Stromal cell of bone marrow (primary cell): ENCODE measurements at regions not wholly inside any gene's neighbourhood (a gene's known extent, or its start where the extent isn't known, plus 50 kb on each side); places are given as distances from the start of the nearest gene placed in this dataset.
"Not testable (repeated sequence)": the region's sequence is repeated elsewhere in the genome, so short reads cannot be mapped to it uniquely, and the experiment has no call there.

Experiments
- DNase-seq: peaks from one replicate; pipeline ENCODE4 v3.0.0-alpha.2; 2012; ENCODE audit warnings: low read depth

DNA sequence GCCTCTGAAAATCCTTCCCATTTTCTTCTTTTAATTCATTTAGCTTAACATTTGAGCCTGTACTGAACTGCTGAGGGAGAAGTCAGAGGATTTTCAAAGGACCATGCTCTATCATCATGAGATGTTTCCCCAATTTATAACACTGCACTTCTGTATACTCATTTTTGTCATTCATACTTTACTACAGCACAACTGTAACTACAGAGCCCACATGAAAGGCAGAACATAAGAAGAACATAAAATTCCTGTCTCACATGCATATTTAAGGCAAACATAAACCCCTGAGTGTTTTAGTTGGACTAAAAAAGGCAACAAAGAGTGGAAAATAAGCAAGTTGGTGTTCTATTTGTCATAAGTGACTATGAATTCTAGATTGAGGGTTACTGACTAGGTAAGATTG lies 237.7 kb upstream of the ARPP21 start:
- DNase-seq = no peak

DNA sequence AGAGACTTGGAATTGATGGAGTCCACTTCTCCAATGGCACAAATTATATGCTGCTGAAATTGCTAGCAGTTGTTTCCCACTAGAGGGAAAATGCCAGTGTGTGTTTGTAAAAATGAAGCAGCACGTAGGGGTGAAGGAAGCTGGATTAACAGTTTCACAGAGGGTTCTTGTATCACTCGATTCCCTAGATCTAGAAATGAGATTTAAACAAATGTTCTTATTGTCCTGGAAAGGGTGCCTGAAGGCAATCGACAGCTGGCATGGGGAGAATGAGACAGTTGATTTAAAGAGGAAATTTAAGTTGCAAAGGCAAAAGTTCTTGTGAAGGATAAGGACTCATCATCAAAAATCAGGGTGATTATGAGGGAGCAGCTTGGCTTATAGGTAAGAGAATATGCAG lies 234.8 kb upstream of the ARPP21 start:
- DNase-seq = no peak

DNA sequence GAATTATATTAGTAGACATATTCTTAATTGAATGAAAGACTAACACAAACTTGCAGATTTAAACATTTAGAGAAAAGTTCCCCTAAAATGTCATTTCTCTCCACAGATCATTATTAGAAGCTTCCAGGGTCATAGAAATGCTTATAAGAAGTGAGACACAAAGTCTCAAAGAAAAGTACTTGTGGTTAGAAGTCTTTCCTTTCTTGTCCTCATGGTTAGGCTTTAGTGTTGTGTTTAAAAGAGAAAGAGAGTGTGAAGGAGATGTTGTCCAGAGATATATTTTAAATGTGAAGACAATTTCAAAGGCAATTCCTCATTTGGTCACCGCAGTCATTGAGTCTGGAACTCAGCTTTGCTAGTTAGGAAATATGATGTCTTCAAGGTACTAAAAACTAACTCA lies 230.4 kb upstream of the ARPP21 start:
- DNase-seq = no peak

DNA sequence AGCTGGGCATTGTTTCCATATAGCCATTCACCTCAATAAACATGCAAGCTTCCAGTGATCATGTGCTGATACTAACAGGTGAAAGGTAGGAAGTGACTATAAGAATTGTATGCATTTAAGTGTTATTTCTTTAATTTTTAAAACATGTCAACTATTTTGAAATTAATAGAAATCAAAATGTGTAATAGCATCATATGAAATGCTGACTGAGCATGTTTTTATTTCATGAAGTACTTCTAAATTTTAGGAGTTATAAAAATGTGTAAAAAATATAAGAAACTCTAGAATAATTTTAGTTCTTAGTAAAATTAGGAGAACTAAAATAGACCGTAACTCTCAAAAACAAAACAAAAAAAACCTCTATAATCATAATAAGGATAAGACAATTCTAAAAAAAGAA lies 229.3 kb upstream of the ARPP21 start:
- no peak for DNase-seq

DNA sequence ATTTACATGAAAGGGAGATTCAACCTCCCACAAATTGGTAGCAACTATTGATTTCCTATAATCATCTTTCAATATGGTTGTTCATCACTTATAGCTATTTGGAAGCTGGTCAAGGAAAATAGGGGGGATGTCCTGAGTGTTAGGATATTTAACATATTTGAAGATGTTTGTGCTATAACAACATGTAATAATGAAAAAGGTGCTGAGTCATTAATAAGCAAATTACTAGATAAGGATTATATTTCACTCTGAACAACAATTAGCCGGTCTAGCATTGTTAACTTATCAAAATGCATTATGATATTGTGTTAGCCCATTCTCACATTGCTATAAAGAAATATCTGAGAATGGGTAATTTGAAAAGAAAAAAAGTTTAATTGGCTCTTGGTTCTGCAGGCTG lies 225.8 kb upstream of the ARPP21 start:
- DNase-seq = no peak

DNA sequence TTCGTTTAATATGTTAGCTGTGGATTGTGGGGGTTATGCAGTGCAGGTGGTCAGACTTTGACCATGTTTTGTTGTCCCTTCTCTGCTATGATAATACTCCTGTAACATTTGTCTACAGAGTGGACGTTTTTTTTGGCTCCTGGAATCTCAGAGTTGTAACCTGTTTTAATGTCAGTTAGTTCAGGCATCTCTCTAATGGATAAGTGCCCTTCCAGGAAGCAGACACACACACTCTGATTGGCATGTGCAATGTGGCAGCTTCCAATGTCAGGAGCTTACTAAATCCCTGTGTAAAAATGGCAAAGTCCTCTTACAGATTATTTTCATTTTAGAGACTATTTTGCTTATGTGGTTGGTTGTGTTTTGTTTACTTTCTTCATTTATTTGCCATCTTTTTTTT lies 222.2 kb upstream of the ARPP21 start:
- DNase-seq = no peak

DNA sequence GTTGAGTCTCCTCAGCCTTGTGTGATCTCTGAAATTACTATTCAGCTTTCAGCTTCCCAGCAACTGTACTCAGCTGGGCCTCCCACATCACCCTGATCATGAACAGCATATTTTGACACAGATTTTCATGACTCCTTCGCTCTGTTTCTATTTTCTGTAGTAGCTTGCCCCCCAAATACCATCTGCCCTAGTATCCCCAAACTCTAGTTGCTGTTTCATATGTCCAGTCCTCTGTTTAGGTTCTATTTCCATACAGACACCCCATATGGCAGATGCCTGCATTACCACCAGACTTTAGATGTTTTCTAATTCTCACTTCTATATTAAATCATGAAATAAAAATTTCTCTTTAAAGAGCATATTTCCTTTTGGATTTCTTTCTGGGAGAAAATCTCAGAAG lies 217.2 kb upstream of the ARPP21 start:
- DNase-seq = no peak

DNA sequence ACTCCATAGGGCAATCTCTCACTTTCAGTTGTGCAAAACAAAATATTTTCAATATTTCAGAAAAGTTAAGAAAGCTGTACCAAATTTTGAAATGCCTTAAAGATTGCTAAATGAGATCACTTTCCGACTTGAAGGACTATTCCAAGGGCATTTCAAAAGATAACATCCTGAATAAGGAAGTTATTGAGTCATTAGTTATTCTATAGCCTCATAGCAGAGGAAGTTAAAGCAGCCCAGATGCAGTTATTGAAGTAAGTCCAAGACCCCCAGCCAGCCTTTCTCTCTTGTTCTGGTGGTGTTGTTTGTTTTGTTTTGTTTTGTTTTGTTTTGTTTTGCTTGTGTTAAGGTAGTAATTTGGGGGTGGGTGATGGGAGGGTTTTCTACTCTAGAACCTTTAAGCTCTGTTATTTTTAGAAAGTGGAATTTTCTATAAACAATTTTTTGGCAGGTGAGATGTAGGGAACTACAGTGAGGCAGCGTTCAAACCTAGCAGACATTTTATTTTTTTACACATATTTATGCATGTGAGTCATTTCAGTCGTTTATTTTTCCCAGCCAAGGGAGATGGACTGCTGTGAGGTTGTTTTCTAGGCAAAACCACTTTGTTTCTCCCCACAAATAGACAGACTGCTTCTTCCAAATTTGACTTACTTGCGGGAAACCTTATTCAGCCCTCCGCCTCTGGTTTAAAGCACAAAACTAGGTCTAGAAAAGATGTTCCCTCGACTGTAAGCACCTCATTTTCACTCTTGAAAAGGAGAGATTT lies 216.3 kb upstream of the ARPP21 start:
- no peak for DNase-seq

DNA sequence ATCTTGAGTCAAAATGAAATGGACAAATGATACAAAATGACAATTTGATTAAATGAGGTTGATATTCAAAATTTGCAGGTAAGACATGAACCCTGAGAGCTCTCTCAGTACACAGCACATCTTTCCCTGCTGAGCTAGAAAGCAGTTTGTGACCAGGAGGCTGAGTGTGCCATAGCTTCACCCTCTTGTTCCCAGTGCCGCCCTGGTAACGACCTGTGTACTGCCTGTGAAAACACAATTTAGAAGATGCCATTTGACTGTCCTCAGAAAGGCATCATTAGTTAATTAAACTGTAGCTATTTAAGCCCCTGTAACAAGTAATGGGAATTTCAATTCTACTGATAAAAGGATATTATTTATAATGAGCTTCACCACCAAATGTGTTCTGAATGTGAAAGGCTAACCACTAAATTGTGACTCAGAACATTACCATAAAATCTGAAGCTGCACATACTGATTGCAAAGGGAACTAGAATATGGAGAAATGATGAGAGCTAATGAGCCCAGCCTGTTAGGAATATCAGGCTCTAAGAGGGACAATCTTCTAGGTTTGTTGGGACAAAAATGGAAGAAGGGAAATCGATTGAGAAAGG lies 212.9 kb upstream of the ARPP21 start:
- no peak for DNase-seq

DNA sequence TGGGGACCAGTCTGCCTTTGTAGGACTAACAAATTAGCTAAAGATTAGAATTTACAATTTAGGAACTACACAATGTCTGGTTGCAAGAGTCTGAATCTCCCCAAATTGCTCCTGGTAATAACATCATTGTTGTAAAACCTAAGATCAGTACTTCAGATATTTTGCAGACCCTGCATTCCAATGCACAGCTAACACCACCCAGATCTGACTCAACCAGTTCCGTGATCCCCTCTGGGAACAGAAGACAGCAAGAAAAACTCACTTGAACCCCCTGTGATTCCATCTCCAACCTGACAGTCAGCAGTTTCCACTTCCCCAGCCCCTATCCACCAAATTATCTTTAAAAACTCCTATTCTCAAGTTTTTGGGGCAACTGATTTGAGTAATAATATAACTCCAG lies 201.9 kb upstream of the ARPP21 start:
- DNase-seq = no peak

DNA sequence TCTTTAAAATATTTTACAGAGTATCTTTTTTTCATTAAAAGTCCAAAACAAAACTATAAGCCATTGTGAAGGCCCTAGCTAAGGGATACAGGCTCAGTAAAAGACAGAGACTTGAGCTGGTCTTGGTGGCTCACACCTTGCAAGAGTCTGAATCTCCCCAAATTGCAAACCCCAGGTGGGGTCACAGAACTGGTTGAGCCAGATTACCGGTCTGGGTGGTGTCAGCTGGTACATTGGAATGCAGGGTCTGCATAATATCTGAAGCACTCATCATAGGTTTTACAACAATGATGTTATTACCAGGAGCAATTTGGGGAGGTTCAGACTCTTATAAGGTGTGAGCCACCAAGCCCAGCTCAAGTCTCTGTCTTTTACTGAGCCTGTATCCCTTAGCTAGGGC lies 201.2 kb upstream of the ARPP21 start:
- no peak for DNase-seq

DNA sequence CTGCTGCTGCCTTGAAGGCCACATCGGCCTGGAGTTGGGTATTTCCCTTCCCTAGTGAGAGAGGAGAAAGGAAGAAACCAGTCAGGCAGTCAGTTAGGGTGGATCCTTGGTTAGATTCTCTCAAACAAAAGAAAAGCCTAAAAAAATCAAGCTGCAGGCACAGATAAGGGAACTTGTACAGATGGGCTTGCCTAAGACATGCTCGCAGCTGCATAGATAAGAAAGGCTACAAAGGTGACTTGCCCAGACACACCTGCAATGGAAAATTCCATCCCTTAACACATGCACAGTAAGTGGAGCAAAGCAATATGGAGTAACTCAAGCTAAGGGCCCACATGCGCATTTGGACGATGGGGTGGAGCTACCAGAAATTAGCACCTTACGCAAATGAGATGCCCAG lies 199.7 kb upstream of the ARPP21 start:
- DNase-seq = no peak

DNA sequence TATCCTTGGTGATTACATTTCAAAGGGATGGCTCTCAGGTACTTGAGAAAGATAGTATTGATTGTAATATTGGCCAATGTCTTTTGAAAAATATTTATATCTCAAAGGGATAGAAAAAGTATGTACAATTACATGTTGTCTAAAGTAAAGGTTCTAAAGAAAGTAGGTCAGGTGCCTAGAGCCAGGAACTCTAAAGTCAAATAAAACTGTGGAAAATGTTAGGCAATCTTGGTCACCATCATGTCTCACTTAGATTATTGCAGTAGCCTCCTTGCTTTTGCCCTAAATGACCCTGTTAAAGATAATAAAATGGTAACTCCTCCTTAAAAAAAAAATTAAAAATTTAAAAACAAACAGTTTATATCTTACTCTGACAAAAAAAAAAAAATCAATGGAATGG lies 198.5 kb upstream of the ARPP21 start:
- DNase-seq = no peak

DNA sequence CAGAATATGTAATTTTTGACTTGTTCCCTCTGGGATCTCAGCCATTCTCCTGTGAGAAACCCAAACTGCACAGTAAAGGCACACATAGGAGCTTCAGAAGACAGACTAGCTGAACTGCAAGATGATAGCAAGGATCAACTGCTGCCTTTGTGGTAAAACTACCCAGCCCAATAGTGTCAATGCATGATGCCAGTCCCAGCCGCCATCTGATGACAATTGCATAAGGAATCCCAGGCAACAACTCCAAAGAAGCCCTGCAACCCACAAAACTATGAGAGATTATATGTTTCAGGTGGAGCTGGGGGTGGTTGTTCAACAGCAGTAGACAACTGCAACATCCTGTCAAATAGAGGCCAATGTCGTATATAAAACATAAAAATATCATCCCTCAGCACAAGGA lies 192.4 kb upstream of the ARPP21 start:
- DNase-seq = no peak

DNA sequence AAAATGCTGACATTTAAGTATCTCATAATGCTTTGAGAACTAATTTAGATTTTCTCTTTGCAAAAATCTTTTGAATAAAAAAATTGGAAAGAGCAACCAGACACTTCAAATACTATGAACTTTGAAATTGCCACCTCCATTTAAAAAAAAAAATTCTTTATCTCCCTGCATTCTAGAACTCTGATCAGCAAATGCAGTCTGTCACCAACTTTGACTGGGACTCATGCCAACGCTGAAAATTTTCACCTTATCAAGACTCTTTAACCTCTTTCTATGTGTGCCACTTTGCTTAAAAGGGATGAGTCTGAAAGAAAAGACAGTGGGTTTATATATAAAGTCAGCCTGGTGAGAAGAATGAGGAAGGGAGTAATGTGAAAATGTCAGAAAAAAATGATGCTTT lies 191.2 kb upstream of the ARPP21 start:
- DNase-seq = no peak

DNA sequence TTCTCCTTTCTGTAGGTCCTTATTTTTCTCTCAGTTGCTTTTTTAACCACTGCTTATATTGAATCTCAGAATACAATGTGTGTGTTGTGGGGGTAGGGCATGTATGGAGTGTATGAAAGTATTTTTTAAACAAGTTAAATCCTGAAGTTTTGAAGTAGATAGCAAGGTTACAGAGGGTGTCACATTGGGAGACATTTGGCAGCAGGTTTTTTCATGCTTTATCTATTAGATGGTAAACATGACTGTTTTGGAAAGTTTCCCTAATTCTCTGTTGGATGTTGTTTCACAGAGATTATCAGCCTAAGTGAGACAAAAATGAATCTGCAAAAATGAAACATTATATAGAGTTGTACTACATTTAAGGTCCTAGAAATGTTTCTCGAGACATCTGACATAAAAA lies 190.6 kb upstream of the ARPP21 start:
- DNase-seq = no peak

DNA sequence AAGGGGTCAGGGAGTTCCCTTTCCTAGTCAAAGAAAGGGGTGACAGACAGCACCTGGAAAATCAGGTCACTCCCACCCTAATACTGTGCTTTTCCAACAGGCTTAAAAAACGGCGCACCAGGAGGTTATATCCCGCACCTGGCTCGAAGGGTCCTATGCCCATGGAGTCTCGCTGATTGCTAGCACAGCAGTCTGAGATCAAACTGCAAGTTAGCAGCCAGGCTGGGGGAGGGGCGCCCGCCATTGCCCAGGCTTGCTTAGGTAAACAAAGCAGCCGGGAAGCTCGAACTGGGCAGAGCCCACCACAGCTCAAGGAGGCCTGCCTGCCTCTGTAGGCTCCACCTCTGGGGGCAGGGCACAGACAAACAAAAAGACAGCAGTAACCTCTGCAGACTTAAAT lies 184.5 kb upstream of the ARPP21 start:
- not testable (repeated sequence) for DNase-seq

DNA sequence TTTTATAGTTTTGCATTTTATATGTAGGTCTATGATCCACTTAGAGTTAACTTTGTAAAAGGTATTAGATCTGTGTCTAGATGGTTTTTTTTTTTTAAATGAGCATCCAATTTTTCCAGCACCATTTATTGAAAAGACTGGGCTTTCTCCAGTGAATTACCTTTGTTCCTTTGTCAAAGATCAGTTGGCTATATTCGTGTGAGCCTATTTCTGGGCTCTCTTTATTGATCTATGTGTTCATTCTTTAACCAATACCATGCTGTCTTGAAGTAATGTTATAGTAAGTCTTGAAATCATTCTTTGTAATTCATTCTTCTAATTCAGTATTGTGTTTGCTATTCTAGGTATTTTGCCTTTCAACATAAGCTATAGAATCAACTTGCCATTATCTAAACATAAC lies 165.4 kb upstream of the ARPP21 start:
- no peak for DNase-seq

DNA sequence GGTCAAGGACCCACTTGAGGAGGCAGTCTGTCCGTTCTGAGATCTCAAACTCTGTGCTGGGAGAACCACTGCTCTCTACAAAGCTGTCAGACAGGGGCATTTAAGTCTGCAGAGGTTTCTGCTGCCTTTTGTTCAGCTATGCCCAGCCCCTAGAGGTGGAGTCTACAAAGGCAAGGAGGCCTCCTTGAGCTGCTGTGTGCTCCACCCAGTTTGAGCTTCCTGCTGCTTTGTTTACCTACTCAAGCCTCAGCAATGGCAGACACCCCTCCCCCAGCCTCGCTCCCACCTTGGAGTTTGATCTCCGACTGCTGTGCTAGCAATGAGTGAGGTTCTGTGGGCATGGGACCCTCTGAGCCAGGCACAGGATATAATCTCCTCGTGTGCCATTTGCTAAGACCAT lies 156.8 kb upstream of the ARPP21 start:
- DNase-seq = not testable (repeated sequence)

DNA sequence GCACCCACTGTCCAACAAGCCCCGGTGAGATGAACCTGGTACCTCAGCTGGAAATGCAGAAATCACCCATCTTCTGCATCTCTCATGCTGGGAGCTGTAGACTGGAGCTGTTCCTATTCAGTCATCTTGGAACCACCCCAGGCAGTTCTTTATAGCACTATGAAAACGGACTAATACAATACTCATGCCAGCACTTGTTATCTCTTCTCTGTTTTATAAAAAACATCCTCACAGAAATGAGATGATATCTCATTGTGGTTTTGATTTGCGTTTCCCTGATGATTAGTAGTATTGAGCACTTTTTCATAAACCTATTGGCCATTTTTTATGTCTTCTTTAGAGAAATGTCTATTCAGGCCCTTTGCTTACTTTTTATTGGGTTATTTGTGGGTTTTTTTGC lies 156.2 kb upstream of the ARPP21 start:
- no peak for DNase-seq

DNA sequence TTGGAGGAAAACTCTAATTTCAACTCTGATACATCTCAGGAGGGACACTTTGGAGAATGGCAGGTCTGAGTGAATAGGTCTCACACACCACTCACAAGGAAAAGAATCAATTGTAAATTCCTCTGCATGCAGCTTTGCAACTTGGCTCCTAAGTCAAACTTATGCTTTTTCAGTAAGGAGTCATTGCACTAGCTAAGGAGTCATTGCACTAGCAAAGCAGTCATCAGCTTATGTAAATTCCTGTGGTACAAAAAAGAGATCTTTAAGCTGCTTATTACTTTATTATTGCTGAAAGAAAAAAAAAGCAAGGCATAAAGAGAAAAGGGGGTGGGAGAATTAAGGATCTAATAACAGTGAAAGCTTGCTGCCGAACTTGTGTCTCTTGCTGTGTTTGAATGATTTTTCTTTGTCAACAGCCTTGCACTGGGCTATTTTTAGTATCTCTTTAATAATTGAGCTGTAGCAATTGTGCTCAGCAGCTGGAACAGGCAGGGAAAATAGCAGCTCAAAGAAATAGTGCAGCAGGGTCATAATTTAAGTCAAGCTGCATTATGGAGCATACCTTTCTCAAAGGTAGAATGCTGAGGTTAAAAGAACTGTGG lies 154.3 kb upstream of the ARPP21 start:
- DNase-seq = no peak

DNA sequence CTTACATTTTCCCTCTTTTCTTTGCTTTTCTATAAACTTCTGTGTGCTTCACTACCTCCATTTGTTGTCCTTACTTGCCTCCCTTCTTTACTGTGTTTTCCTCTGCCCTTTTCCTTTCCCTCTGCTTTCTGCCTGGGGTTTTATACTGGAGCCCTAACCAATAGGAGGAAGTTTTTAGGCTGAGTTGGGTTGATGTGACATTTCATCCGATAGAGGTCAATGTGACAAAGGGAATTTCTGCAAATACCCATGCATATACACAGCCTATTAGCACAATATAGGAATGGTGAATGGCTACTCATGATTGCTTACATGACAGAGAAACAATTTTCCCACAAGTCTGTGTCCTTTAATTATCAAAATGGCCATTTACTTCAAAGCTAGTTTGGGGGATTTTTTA lies 153.0 kb upstream of the ARPP21 start:
- DNase-seq = no peak

DNA sequence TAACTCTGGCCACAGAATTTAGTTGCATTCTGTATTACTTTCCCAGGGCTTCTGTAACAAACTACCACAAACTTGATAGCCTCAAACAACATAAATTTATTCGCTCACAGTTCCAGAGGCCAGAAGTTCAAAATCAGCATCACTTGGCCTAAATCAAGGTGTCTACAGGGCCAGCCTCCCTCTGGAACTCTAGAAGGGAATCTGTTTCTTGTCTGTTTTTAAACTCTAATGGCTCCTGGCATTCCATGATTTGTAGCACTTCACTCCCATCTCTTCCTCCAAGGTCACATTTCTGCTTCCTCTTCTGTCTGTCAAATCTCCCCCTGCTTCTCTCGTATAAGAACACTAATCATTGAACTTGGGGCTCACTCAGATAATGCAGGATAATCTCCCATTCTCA lies 151.9 kb upstream of the ARPP21 start:
- DNase-seq = no peak

DNA sequence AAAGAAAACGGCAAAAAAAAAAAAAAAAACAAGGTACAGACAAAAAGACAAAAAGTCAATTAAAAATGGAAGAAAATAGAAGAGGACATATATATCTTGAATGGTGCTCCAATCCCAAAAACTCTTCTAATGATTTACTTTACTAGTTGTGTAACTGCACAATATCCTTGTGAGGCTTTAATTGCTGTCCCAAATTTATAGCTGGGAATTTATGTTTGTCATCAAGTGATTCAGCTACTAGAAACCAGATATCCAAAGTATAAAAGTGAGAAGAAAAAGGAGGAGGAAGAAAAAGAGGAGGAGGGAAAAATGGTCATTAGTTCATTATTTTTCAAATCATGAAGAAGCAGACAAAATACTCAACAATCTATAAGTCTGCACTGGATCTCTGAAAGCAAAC lies 150.8 kb upstream of the ARPP21 start:
- DNase-seq = no peak
